Ovary (tissue), 3 donors: ENCODE measurements at regions not wholly inside any gene's neighbourhood (a gene's known extent, or its start where the extent isn't known, plus 50 kb on each side); places are given as distances from the start of the nearest gene placed in this dataset.

Experiments used
- EP300 ChIP-seq: sonication (generic); formaldehyde crosslinking; IDR thresholded peaks from one replicate; pipeline ENCODE4 v1.6.1; 2017; ENCODE audit warnings: antibody characterized with exemption
- POLR2A ChIP-seq: fragments of 450-650 bp; IDR thresholded peaks from one replicate; pipeline ENCODE4 v1.6.1; 2017; ENCODE audit warnings: antibody characterized with exemption, mild to moderate bottlenecking, moderate library complexity
- TF ChIP-seq, protein P1 (sequence below), 3 donors: fragments of 450-650 bp in 2 of 3; fragments of 200-600 bp in 1 of 3; IDR thresholded peaks; one replicate each; pipeline versions ENCODE4 v1.5.1 to v1.8.0; 2016 to 2022; ENCODE audit warnings: antibody characterized with exemption in 3 of 3, mild to moderate bottlenecking in 1 of 3
- donor health status: DM: no; HTN: no; CAD: no.

DNA sequence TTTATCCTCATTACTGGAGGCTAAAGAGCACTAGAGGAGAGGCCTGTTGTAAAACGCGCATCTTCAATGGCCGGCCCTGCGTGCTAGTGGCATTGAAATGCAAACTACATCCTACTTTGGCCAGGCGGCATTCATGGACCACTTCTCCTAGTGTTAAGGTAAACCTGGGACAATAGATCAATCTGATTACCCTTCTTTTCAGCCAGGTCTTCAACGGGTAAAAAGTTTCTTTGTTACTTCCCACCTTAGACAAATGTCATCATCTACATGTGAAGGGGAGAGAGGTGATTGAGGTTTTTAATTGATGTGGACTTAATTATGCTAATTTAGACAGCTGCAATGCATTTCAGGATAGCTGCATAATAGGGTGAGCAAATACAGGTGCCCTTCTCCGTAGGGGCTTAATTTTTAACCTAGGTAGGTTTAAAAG lies 628.0 kb downstream of the ZEB2 start:
- TF ChIP-seq EP300: no peak
- TF ChIP-seq, protein P1, sequence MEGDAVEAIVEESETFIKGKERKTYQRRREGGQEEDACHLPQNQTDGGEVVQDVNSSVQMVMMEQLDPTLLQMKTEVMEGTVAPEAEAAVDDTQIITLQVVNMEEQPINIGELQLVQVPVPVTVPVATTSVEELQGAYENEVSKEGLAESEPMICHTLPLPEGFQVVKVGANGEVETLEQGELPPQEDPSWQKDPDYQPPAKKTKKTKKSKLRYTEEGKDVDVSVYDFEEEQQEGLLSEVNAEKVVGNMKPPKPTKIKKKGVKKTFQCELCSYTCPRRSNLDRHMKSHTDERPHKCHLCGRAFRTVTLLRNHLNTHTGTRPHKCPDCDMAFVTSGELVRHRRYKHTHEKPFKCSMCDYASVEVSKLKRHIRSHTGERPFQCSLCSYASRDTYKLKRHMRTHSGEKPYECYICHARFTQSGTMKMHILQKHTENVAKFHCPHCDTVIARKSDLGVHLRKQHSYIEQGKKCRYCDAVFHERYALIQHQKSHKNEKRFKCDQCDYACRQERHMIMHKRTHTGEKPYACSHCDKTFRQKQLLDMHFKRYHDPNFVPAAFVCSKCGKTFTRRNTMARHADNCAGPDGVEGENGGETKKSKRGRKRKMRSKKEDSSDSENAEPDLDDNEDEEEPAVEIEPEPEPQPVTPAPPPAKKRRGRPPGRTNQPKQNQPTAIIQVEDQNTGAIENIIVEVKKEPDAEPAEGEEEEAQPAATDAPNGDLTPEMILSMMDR (IDR thresholded peaks at IDR 0.05): no peak
- no peak for TF ChIP-seq POLR2A
